ENCODE measurements at regions not wholly inside any gene's neighbourhood (a gene's known extent, or its start where the extent isn't known, plus 50 kb on each side); places are given as distances from the start of the nearest gene placed in this dataset.

- no peak overlapping the region for H3K4me3 ChIP-seq (ENCODE audit: low read depth, low read length)
- DNase-seq (ENCODE audit: low read depth) = no peak
- TF ChIP-seq, protein P1, sequence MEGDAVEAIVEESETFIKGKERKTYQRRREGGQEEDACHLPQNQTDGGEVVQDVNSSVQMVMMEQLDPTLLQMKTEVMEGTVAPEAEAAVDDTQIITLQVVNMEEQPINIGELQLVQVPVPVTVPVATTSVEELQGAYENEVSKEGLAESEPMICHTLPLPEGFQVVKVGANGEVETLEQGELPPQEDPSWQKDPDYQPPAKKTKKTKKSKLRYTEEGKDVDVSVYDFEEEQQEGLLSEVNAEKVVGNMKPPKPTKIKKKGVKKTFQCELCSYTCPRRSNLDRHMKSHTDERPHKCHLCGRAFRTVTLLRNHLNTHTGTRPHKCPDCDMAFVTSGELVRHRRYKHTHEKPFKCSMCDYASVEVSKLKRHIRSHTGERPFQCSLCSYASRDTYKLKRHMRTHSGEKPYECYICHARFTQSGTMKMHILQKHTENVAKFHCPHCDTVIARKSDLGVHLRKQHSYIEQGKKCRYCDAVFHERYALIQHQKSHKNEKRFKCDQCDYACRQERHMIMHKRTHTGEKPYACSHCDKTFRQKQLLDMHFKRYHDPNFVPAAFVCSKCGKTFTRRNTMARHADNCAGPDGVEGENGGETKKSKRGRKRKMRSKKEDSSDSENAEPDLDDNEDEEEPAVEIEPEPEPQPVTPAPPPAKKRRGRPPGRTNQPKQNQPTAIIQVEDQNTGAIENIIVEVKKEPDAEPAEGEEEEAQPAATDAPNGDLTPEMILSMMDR (conservative IDR thresholded peaks at IDR 0.05; ENCODE audit: low read depth, low read length) = no peak
Observed at GRCh38 chr4:79178760-79179159, 147.1 kb downstream of the NAA11 start.

DNA sequence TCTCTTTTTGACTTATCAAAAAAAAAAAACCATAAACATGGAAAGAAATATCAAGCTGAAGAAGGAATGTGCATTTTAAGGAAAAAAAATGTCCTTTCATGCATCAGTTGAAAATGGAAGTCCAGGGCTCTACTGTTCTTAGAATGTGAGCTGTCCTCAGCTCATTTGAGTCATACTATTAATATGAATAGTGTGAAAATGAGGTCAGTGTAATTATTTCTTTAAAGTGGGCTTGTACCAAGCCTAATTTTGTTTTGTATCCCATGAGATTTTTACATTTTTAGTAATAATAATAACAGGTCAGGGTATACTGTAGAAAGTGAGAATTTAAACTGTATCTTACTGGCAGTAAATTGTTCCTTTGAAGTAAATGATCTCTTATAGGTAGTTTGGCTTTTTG lies 148.5 kb downstream of the NAA11 start:
- TF ChIP-seq, protein P1 (conservative IDR thresholded peaks at IDR 0.05; ENCODE audit: low read depth, low read length) = no peak
- no peak overlapping the region for H3K4me3 ChIP-seq (ENCODE audit: low read depth, low read length)
- DNase-seq (ENCODE audit: low read depth) = no peak

GRCh38 chr4:79176351-79176750 lies 149.5 kb downstream of the NAA11 start:
- DNase-seq (ENCODE audit: low read depth) = no peak
- TF ChIP-seq, protein P1 (conservative IDR thresholded peaks at IDR 0.05; ENCODE audit: low read depth, low read length) = no peak
- no peak overlapping the region for H3K4me3 ChIP-seq (ENCODE audit: low read depth, low read length)

DNA sequence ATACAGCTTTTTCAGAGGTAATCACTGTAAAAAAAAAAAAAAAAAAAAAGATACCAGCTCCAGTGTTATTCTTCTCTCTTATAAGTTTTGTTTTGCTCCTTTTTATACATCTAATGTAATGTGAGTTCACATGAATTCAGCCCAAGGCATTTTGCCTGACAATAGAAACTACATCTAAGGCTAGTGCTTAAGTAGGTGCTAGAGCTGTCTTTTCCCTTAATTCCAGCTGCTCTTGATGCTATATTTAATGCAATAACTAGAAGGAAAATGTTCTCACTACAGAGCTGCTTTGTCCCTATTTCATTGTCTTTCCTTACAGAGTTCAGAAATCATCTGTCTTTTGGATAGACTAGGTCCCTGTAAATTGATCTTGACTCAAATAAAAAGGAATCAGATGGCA lies 150.1 kb downstream of the NAA11 start:
- TF ChIP-seq, protein P1 (conservative IDR thresholded peaks at IDR 0.05; ENCODE audit: low read depth, low read length) = no peak
- DNase-seq (ENCODE audit: low read depth) = no peak
- no peak overlapping the region for H3K4me3 ChIP-seq (ENCODE audit: low read depth, low read length)

DNA sequence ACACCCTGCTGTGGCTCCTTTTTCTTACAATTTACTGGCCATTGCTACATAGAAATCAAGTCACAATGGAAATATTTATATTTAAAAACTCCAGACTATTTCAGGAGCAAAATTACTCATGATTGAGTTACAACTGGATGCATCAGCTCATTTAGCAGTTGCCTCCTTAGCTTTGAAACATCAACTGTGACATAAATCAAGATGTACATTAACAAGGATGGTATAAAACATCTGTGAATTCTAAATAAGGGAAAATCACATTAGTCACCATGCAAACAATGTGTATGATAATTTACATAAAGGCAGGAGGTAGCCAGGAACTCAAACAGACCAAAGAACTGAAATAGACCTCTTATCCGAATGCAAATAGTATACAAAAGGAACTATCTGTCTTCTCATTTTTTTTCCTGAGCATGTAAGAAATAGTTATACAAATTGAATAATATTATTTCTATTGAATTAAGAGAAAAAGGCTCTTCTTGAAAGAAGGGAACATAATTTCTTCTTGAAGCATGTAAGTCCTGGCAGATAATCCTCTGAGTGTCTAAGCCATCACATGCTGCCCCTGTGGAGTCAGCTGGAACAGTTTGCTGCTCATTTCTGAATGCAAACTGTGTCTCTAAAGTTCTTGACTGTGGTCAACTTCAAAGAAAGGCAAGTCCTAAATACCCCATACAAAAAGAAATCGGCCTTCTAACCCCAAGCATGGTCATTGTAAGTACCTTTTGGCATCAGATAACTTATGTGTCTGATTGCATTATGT lies 151.2 kb downstream of the NAA11 start:
- TF ChIP-seq, protein P1 (conservative IDR thresholded peaks at IDR 0.05; ENCODE audit: low read depth, low read length) = no peak
- no peak for DNase-seq (ENCODE audit: low read depth)

DNA sequence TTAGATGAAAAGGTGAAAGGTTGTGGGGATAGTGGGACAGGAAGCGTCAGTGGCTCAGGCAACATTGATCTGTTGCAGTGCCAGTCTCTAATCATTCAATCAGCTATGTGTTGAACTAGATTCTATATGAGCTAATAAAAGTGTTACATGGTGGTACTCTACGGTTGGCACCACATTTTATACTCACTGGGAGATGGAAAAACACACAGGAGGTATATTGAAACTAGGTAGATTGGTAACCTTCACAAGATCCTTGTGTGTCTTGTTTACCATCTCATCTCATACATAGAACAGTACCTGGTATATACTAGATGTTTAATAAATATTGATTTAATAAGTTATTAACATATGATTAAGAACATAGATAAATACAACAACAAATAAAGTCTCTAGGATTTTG lies 152.7 kb downstream of the NAA11 start:
- H3K4me3 ChIP-seq (ENCODE audit: low read depth, low read length) = no peak overlapping the region
- no peak for DNase-seq (ENCODE audit: low read depth)
- TF ChIP-seq, protein P1 (conservative IDR thresholded peaks at IDR 0.05; ENCODE audit: low read depth, low read length) = no peak

More for the DNA sequence above, 151.2 kb downstream of the NAA11 start:
- H3K4me3 ChIP-seq (ENCODE audit: low read depth, low read length) = no peak overlapping the region

DNA sequence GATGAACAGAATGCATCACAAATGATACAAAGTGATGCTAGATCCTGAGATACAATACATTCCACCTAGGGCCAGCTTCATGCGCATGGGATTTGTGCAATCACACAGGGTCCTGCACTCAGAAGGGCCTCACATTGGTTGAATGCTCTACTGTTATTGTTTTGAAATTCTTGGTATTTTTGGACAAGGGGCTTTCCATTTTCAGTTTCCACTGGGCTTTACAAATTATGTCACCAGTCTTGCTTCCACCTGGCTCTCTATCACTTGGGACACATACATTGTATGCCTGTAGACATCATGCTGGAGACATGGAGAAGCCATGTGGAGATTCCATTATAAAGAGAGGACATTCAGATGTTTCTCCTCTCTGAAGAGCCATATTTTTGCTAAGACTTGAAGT lies 155.8 kb downstream of the NAA11 start:
- H3K4me3 ChIP-seq (ENCODE audit: low read depth, low read length) = no peak overlapping the region
- TF ChIP-seq, protein P1 (conservative IDR thresholded peaks at IDR 0.05; ENCODE audit: low read depth, low read length) = no peak
- no peak for DNase-seq (ENCODE audit: low read depth)

Data from epithelial cell of proximal tubule (primary cell).